K562 (cell line): ENCODE measurements at regions not wholly inside any gene's neighbourhood (a gene's known extent, or its start where the extent isn't known, plus 50 kb on each side); places are given as distances from the start of the nearest gene placed in this dataset.

Experiments used
- ARID2 ChIP-seq: fragments of 450-650 bp; IDR thresholded peaks from 2 replicates; pipeline ENCODE4 v1.6.1; 2017; ENCODE audit warnings: antibody characterized with exemption, mild to moderate bottlenecking
- BCOR ChIP-seq: fragments of 450-650 bp; IDR thresholded peaks from 2 replicates; pipeline ENCODE4 v1.6.1; 2016
- BRD4 ChIP-seq: fragments of 200-600 bp; sonication (generic); IDR thresholded peaks from 2 replicates; pipeline ENCODE4 v1.6.1; 2017; ENCODE audit warnings: inconsistent platforms
- CEBPG ChIP-seq, 3 experiments: fragments of 200-800 bp in 1 of 3; sonication (Bioruptor generic) in 1 of 3; sonication (generic) in 1 of 3; formaldehyde crosslinking in 1 of 3; IDR thresholded peaks in 2 of 3; conservative IDR thresholded peaks in 1 of 3; 2 replicates each; pipeline versions ENCODE4 v1.6.1 to v1.8.0; 2016 to 2022; ENCODE audit warnings: missing compliant biosample characterization in 2 of 3, missing genetic modification characterization in 2 of 3, mild to moderate bottlenecking in 1 of 3, missing genetic modification reagents in 1 of 3
- FOXK2 ChIP-seq, 2 experiments: fragments of 450-650 bp; IDR thresholded peaks in 1 of 2; conservative IDR thresholded peaks in 1 of 2; 2 replicates each; pipeline ENCODE4 v1.6.1; 2016; ENCODE audit warnings: low read depth in 2 of 2, mild to moderate bottlenecking in 1 of 2
- FUS ChIP-seq: fragments of 200-400 bp; formaldehyde crosslinking; optimal IDR thresholded peaks from 2 replicates; pipeline ENCODE3; 2017; ENCODE audit warnings: low read depth, low read length
- KLF10 ChIP-seq: fragments of 250-450 bp; sonication (Bioruptor Pico); IDR thresholded peaks from 2 replicates; pipeline ENCODE4 v1.6.1; 2021; ENCODE audit warnings: matching md5 sums
- NFIC ChIP-seq: fragments of 450-650 bp; IDR thresholded peaks from 2 replicates; pipeline ENCODE4 v1.6.1; 2017; ENCODE audit warnings: mild to moderate bottlenecking, inconsistent platforms
- NFXL1 ChIP-seq: fragments of 450-650 bp; formaldehyde crosslinking; IDR thresholded peaks from 2 replicates; pipeline ENCODE4 v1.4.0; 2021; ENCODE audit warnings: mild to moderate bottlenecking
- POU5F1 ChIP-seq: fragments of 150-350 bp; IDR thresholded peaks from 2 replicates; pipeline ENCODE4 v1.6.1; 2014; ENCODE audit warnings: borderline replicate concordance, low read length, low read depth, mild to moderate bottlenecking; ENCODE audit not compliant: partially characterized antibody
- TRIM24 ChIP-seq, 2 experiments: fragments of 450-650 bp; IDR thresholded peaks; 2 replicates each; pipeline ENCODE4 v1.6.1; 2016
- U2AF1 ChIP-seq: fragments of 200-400 bp; formaldehyde crosslinking; optimal IDR thresholded peaks from 2 replicates; pipeline ENCODE3; 2017; ENCODE audit warnings: mild to moderate bottlenecking, low read depth, low read length, moderate library complexity
- XRCC3 ChIP-seq: fragments of 450-650 bp; IDR thresholded peaks from 2 replicates; pipeline ENCODE4 v1.6.1; 2017; ENCODE audit warnings: mild to moderate bottlenecking, moderate library complexity
- ZFP1 ChIP-seq: fragments of 450-650 bp; formaldehyde crosslinking; IDR thresholded peaks from 2 replicates; pipeline ENCODE4 v1.4.0; 2020; ENCODE audit warnings: mild to moderate bottlenecking, mixed read lengths
- ZKSCAN3 ChIP-seq: fragments of 250-450 bp; sonication (Bioruptor Pico); IDR thresholded peaks from 2 replicates; pipeline ENCODE4 v1.4.0; 2020
- ZNF134 ChIP-seq: fragments of 250-450 bp; sonication (Bioruptor Pico); conservative IDR thresholded peaks from 2 replicates; pipeline ENCODE4 v1.4.0; 2020
- ZNF23 ChIP-seq: fragments of 250-450 bp; sonication (Bioruptor Pico); IDR thresholded peaks from 2 replicates; pipeline ENCODE4 v1.4.0; 2020; ENCODE audit warnings: mild to moderate bottlenecking
- ZNF232 ChIP-seq: sonication (generic); formaldehyde crosslinking; IDR thresholded peaks from 2 replicates; pipeline ENCODE4 v1.8.0; 2022; ENCODE audit warnings: mild to moderate bottlenecking, missing genetic modification reagents
- TF ChIP-seq, protein P1 (sequence below): fragments of 450-650 bp; IDR thresholded peaks from 2 replicates; pipeline ENCODE4 v1.6.1; 2016; ENCODE audit warnings: missing biosample characterization, missing genetic modification characterization
- TF ChIP-seq, protein P2 (sequence below), 2 experiments: fragments of 450-650 bp in 1 of 2; IDR thresholded peaks; 2 replicates each; pipeline ENCODE4 v1.6.1; 2011 to 2017; ENCODE audit warnings: low read depth in 2 of 2, antibody characterized with exemption in 1 of 2, borderline replicate concordance in 1 of 2, low read length in 1 of 2, mild to moderate bottlenecking in 1 of 2, mixed read lengths in 1 of 2; ENCODE audit not compliant: control insufficient read depth in 1 of 2
- TF ChIP-seq, protein P3 (sequence below): IDR thresholded peaks from 2 replicates; pipeline ENCODE4 v1.6.1; 2011; ENCODE audit not compliant: insufficient read length; ENCODE audit errors: extremely low read depth
- TF ChIP-seq, protein P4 (sequence below), 2 experiments: fragments of 450-650 bp in 1 of 2; sonication (generic) in 1 of 2; formaldehyde crosslinking in 1 of 2; IDR thresholded peaks in 1 of 2; conservative IDR thresholded peaks in 1 of 2; 2 replicates each; pipeline versions ENCODE4 v1.6.1 to v1.8.1; 2016 to 2023; ENCODE audit warnings: mild to moderate bottlenecking in 2 of 2, moderate library complexity in 2 of 2, inconsistent platforms in 1 of 2, missing genetic modification reagents in 1 of 2

DNA sequence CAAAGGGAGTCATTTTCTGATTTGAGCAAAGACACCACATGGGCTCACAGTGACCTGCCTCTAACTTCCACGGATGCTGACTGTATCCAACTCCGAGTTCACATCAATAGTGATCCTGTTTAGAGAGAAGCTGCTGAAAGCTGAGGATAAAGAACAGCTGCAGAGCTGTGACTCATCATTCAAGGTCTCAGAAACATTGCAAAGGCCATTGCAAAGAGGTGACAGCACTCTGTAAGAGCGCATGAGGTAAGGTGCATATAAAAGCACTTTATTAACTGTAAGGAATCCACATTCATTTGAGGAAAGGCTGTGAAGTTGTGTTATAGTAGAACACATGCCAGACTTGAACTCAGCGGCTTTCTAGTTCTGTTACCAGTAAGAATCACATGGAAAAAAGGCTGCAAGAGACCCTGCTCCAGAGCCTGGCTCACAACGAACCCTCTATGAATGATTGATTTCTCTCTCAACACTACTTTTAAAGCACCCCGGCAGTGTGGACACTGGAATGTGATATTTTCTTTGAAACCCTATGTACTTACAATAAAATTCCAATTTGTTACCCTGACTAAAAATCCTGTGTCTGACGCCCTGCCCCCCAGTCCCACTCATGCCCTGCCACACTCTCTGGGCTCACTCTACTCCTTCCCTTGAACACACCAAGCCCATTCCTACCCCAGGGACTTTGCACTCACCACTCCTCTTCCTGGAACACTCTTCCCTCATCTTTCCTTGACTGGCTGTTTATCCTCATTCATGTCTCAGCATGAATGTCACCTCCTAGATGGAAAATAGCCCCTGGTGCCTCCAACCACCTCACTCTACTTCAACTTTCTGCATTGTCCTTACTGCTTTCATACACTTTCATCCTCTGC, 111.2 kb downstream of the LSM3 start (continued):
- TF ChIP-seq ZKSCAN3 (no peak), ZFP1 (CRISPR knock-in tag) (no peak), TRIM24 (IDR thresholded peaks at IDR 0.05) (peak; percentile 23 to 33; a peak in 2 of 4 replicates), BRD4 (no peak), FUS (no peak), ZNF134 (CRISPR knock-in tag) (no peak), NFXL1 (CRISPR knock-in tag) (no peak), NFIC (no peak), U2AF1 (no peak), FOXK2 (conservative IDR thresholded peaks at IDR 0.05 in 1 of 2, IDR thresholded peaks at IDR 0.05 in 1 of 2; ENCODE audit: low read depth in 2 of 2) (no peak), ZNF232 (CRISPR knock-in tag) (no peak), KLF10 (no peak), ARID2 (peak; percentile 36; the same call in 1 of the 2 replicates), BCOR (peak; percentile 86), ZNF23 (CRISPR knock-in tag) (no peak), XRCC3 (no peak), POU5F1 (no peak), CEBPG (CRISPR knock-in tag; IDR thresholded peaks at IDR 0.05) (peak; percentile 91), CEBPG (tag; conservative IDR thresholded peaks at IDR 0.05 in 1 of 2, IDR thresholded peaks at IDR 0.05 in 1 of 2) (peak in 1 of 2 experiments; percentile 72; a peak in 2 of 4 replicates)
- TF ChIP-seq, protein P1, sequence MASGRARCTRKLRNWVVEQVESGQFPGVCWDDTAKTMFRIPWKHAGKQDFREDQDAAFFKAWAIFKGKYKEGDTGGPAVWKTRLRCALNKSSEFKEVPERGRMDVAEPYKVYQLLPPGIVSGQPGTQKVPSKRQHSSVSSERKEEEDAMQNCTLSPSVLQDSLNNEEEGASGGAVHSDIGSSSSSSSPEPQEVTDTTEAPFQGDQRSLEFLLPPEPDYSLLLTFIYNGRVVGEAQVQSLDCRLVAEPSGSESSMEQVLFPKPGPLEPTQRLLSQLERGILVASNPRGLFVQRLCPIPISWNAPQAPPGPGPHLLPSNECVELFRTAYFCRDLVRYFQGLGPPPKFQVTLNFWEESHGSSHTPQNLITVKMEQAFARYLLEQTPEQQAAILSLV (tag): no peak
- TF ChIP-seq, protein P2, sequence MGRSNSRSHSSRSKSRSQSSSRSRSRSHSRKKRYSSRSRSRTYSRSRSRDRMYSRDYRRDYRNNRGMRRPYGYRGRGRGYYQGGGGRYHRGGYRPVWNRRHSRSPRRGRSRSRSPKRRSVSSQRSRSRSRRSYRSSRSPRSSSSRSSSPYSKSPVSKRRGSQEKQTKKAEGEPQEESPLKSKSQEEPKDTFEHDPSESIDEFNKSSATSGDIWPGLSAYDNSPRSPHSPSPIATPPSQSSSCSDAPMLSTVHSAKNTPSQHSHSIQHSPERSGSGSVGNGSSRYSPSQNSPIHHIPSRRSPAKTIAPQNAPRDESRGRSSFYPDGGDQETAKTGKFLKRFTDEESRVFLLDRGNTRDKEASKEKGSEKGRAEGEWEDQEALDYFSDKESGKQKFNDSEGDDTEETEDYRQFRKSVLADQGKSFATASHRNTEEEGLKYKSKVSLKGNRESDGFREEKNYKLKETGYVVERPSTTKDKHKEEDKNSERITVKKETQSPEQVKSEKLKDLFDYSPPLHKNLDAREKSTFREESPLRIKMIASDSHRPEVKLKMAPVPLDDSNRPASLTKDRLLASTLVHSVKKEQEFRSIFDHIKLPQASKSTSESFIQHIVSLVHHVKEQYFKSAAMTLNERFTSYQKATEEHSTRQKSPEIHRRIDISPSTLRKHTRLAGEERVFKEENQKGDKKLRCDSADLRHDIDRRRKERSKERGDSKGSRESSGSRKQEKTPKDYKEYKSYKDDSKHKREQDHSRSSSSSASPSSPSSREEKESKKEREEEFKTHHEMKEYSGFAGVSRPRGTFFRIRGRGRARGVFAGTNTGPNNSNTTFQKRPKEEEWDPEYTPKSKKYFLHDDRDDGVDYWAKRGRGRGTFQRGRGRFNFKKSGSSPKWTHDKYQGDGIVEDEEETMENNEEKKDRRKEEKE (IDR thresholded peaks at IDR 0.05; ENCODE audit: borderline replicate concordance in 1 of 2, control insufficient read depth in 1 of 2, low read depth in 2 of 2, low read length in 1 of 2): no peak
- TF ChIP-seq, protein P3, sequence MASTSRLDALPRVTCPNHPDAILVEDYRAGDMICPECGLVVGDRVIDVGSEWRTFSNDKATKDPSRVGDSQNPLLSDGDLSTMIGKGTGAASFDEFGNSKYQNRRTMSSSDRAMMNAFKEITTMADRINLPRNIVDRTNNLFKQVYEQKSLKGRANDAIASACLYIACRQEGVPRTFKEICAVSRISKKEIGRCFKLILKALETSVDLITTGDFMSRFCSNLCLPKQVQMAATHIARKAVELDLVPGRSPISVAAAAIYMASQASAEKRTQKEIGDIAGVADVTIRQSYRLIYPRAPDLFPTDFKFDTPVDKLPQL: no peak
- TF ChIP-seq, protein P4, sequence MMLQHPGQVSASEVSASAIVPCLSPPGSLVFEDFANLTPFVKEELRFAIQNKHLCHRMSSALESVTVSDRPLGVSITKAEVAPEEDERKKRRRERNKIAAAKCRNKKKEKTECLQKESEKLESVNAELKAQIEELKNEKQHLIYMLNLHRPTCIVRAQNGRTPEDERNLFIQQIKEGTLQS (IDR thresholded peaks at IDR 0.05): peak; percentile 95
- TF ChIP-seq, protein P4 (CRISPR knock-in tag; conservative IDR thresholded peaks at IDR 0.05): peak; percentile 64; the same call in 1 of the 2 replicates
